Dendritic cell treated with granulocyte-macrophage colony-stimulating factor and Interleukin-4, amounts not matched to agents 40 ng/mL and 50 ng/mL, for 4 days (primary cell): ENCODE measurements at regions not wholly inside any gene's neighbourhood (a gene's known extent, or its start where the extent isn't known, plus 50 kb on each side); places are given as distances from the start of the nearest gene placed in this dataset.

Source experiments
- H3K27ac Mint-ChIP-seq: one replicate; pipeline ENCODE4 v1.8.0; 2022; ENCODE audit warnings: mild to moderate bottlenecking, mixed read lengths
- H3K27me3 Mint-ChIP-seq: one replicate; pipeline ENCODE4 v1.8.0; 2022; ENCODE audit warnings: mild to moderate bottlenecking, mixed read lengths
- H3K36me3 Mint-ChIP-seq: one replicate; pipeline ENCODE4 v1.8.0; 2022; ENCODE audit warnings: low read depth, mixed read lengths
- H3K4me1 Mint-ChIP-seq: one replicate; pipeline ENCODE4 v1.8.0; 2022; ENCODE audit warnings: low read depth, mixed read lengths
- H3K4me3 Mint-ChIP-seq: one replicate; pipeline ENCODE4 v1.8.0; 2022; ENCODE audit warnings: mild to moderate bottlenecking, moderate library complexity, mixed read lengths
- H3K9me3 Mint-ChIP-seq: one replicate; pipeline ENCODE4 v1.8.0; 2022; ENCODE audit warnings: mixed read lengths
- intact Hi-C: fragments of 100-400 bp; cut with micrococcal nuclease; formaldehyde crosslinking; loops from one replicate; pipeline ENCODE4 v1.15.0; 2022

GRCh38 chr19:30133803-30134202 lies 191.8 kb downstream of the URI1 start:
- no peak overlapping the region for H3K4me3 Mint-ChIP-seq
- H3K4me1 Mint-ChIP-seq = no peaks in the 10 kb centered on the region
- H3K27me3 Mint-ChIP-seq = no peaks in the 10 kb centered on the region
- H3K36me3 Mint-ChIP-seq = no peaks in the 10 kb centered on the region
- H3K27ac Mint-ChIP-seq = no peak overlapping the region
- intact Hi-C loops = no loop called here
- no peaks in the 10 kb centered on the region for H3K9me3 Mint-ChIP-seq

GRCh38 chr19:30135093-30135757 lies 193.2 kb downstream of the URI1 start:
- no peaks in the 10 kb centered on the region for H3K27me3 Mint-ChIP-seq
- H3K4me3 Mint-ChIP-seq = no peak overlapping the region
- no peaks in the 10 kb centered on the region for H3K36me3 Mint-ChIP-seq
- no peak overlapping the region for H3K27ac Mint-ChIP-seq
- no peaks in the 10 kb centered on the region for H3K9me3 Mint-ChIP-seq
- intact Hi-C loops = no loop called here
- no peaks in the 10 kb centered on the region for H3K4me1 Mint-ChIP-seq

DNA sequence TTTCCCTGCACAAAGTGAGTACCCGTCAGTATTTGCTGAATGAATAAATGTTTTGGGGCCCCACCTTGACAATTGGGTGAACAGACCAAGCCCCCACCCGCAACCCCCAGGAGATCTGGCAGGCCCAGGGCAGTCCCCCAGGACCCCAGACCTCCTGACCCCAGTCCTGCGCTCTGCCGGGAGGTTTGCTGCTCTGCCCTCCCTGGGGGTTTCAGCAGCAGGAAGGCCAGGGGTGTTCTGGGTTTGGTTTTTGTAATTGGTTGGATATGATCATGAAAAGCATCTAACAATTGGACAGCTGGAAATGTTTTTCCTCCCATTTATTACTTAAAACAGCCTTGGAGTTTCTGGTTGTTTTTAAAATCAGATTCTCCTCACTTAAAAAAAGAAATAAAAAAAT lies 193.8 kb downstream of the URI1 start:
- no peaks in the 10 kb centered on the region for H3K27me3 Mint-ChIP-seq
- H3K4me1 Mint-ChIP-seq = no peaks in the 10 kb centered on the region
- intact Hi-C loops = no loop called here
- H3K9me3 Mint-ChIP-seq = no peaks in the 10 kb centered on the region
- H3K4me3 Mint-ChIP-seq = no peak overlapping the region
- H3K36me3 Mint-ChIP-seq = no peaks in the 10 kb centered on the region
- H3K27ac Mint-ChIP-seq = no peak overlapping the region

- H3K9me3 Mint-ChIP-seq = no peaks in the 10 kb centered on the region
- H3K4me3 Mint-ChIP-seq = no peak overlapping the region
- no peak overlapping the region for H3K27ac Mint-ChIP-seq
- no peaks in the 10 kb centered on the region for H3K36me3 Mint-ChIP-seq
- no peaks in the 10 kb centered on the region for H3K27me3 Mint-ChIP-seq
- H3K4me1 Mint-ChIP-seq = no peaks in the 10 kb centered on the region
- intact Hi-C loops = no loop called here
Measured at GRCh38 chr19:30136611-30137195, 194.7 kb downstream of the URI1 start.

DNA sequence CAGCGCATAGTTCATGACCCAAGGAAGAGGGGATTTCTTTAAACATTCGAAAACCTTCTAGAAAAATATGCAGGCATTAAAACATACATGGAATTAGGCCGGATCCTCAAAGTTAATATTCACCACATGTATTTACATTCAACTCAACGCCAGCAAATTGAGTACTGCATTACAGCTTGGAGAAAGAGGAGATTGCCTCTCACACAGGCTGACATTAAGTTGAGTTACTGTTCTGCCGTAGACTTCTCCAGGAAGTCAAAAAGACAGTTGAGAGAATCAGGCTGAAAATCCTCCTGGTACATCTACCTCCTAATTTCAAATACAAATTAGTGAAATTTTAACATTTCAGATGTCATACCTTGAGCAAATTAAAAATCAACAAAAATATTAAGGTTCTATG lies 195.7 kb downstream of the URI1 start:
- H3K4me1 Mint-ChIP-seq = no peaks in the 10 kb centered on the region
- no peak overlapping the region for H3K27ac Mint-ChIP-seq
- H3K27me3 Mint-ChIP-seq = no peaks in the 10 kb centered on the region
- H3K36me3 Mint-ChIP-seq = no peaks in the 10 kb centered on the region
- H3K4me3 Mint-ChIP-seq = no peak overlapping the region
- intact Hi-C loops = no loop called here
- H3K9me3 Mint-ChIP-seq = no peaks in the 10 kb centered on the region

- no peaks in the 10 kb centered on the region for H3K36me3 Mint-ChIP-seq
- no peaks in the 10 kb centered on the region for H3K27me3 Mint-ChIP-seq
Measured at GRCh38 chr19:30144242-30144758, 202.3 kb downstream of the URI1 start.

DNA sequence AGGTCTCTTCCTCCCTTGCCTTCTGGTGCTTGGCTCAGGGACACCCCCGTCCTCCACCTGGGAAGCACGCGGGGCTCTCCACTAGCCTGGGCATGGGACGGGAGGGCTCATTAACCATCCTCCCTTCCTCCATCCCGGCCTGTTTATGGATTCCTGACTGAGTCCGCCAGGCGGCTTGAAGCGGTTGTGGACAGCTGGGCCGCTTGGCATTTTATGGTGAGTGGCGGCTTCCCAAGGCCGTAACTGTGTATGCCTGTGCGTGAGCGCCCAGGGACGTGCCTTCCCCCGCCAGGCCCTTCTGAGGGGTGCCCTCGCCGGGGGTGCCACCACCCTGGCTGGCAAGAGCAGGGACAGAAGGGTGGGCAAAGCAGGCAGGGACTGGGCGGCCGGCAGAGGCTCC lies 202.8 kb downstream of the URI1 start:
- no peaks in the 10 kb centered on the region for H3K27me3 Mint-ChIP-seq
- no peaks in the 10 kb centered on the region for H3K4me1 Mint-ChIP-seq
- no peaks in the 10 kb centered on the region for H3K9me3 Mint-ChIP-seq
- H3K27ac Mint-ChIP-seq = no peak overlapping the region
- H3K4me3 Mint-ChIP-seq = no peak overlapping the region
- intact Hi-C loops = no loop called here
- no peaks in the 10 kb centered on the region for H3K36me3 Mint-ChIP-seq

More at GRCh38 chr19:30144242-30144758, 202.3 kb downstream of the URI1 start:
- H3K9me3 Mint-ChIP-seq = no peaks in the 10 kb centered on the region
- H3K27ac Mint-ChIP-seq = no peak overlapping the region
- intact Hi-C loops = no loop called here
- H3K4me3 Mint-ChIP-seq = no peak overlapping the region
- no peaks in the 10 kb centered on the region for H3K4me1 Mint-ChIP-seq

GRCh38 chr19:30145467-30145866 lies 203.4 kb downstream of the URI1 start:
- Mint-ChIP-seq H3K36me3 (no peaks in the 10 kb centered on the region), H3K9me3 (no peaks in the 10 kb centered on the region), H3K27ac (no peak overlapping the region), H3K4me3 (no peak overlapping the region), H3K27me3 (no peaks in the 10 kb centered on the region), H3K4me1 (no peaks in the 10 kb centered on the region)
- intact Hi-C loops = no loop called here

DNA sequence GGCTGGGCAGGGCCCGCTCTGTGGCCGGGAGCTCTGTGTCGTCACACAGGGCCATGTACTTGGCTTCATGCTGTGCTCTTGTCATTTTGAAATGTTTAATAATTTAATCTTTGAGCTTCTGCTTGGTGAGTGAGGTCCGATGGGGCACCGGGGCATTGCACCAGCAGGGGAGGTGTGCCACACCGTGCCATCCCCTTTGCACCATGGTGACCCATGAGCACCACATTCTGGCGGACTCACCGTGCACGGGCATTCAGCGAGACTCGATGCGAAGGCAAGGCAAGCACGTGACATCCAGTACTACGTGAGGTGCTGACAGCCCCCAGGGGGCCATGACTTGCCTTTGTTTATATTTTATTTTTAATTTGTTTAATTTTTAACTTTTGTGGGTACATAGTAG lies 204.3 kb downstream of the URI1 start:
- intact Hi-C loops = no loop called here
- Mint-ChIP-seq H3K9me3 (no peaks in the 10 kb centered on the region), H3K27me3 (no peaks in the 10 kb centered on the region), H3K4me3 (no peak overlapping the region), H3K27ac (no peak overlapping the region), H3K36me3 (no peaks in the 10 kb centered on the region), H3K4me1 (no peaks in the 10 kb centered on the region)

DNA sequence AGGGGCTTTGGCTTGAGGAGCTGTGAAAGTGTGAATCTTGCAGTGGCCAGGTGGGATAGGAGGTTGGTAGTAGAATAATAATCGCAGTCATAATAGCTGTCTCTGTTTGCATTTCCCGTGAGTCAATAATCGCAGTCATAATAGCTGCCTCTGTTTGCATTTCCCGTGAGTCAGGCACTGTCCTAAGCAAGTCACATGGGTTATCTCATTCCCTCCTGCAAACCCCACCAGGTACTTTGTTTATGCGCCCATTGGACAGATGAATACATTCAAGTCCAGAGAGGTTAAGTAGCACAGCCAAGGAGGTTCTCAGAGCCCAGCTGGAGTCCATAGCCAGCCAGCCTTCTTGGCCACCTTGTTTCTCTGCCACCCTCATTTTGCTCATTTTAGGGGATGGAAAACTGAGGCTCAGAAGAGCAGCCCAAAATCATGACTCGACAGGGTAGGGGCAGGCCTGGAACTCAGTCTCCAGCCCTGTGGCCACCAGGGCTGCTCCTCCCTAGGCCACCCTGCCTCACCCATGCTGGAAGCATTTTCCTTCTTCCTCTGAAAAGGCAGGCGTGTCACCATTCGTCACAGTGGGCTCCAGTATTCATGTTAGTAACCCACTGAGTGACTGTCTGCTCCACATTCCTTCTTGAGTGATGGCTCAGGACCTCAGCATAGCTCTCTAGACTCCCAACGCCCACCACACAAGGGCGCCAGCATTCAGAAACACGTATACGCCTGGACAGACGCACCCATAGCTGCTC lies 206.2 kb downstream of the URI1 start:
- no peaks in the 10 kb centered on the region for H3K4me1 Mint-ChIP-seq
- no peak overlapping the region for H3K4me3 Mint-ChIP-seq
- H3K27ac Mint-ChIP-seq = no peak overlapping the region
- H3K27me3 Mint-ChIP-seq = no peaks in the 10 kb centered on the region
- H3K36me3 Mint-ChIP-seq = no peaks in the 10 kb centered on the region
- intact Hi-C loops = no loop called here
- H3K9me3 Mint-ChIP-seq = no peaks in the 10 kb centered on the region

- H3K4me1 Mint-ChIP-seq = no peaks in the 10 kb centered on the region
- no peaks in the 10 kb centered on the region for H3K36me3 Mint-ChIP-seq
- intact Hi-C loops = no loop called here
- no peaks in the 10 kb centered on the region for H3K9me3 Mint-ChIP-seq
- no peak overlapping the region for H3K4me3 Mint-ChIP-seq
- H3K27ac Mint-ChIP-seq = no peak overlapping the region
- no peaks in the 10 kb centered on the region for H3K27me3 Mint-ChIP-seq
Measured at GRCh38 chr19:30148803-30149202, 206.8 kb downstream of the URI1 start.

GRCh38 chr19:30149300-30149699 lies 207.3 kb downstream of the URI1 start:
- Mint-ChIP-seq H3K4me1 (no peaks in the 10 kb centered on the region), H3K4me3 (no peak overlapping the region), H3K9me3 (no peaks in the 10 kb centered on the region), H3K27ac (no peak overlapping the region), H3K36me3 (no peaks in the 10 kb centered on the region), H3K27me3 (no peaks in the 10 kb centered on the region)
- intact Hi-C loops = no loop called here

GRCh38 chr19:30150626-30151025 lies 208.6 kb downstream of the URI1 start:
- no peaks in the 10 kb centered on the region for H3K4me1 Mint-ChIP-seq
- H3K27me3 Mint-ChIP-seq = no peaks in the 10 kb centered on the region
- no peaks in the 10 kb centered on the region for H3K36me3 Mint-ChIP-seq
- H3K27ac Mint-ChIP-seq = no peak overlapping the region
- intact Hi-C loops = no loop called here
- no peak overlapping the region for H3K4me3 Mint-ChIP-seq
- no peaks in the 10 kb centered on the region for H3K9me3 Mint-ChIP-seq

- no peaks in the 10 kb centered on the region for H3K27me3 Mint-ChIP-seq
- no peak overlapping the region for H3K4me3 Mint-ChIP-seq
- H3K36me3 Mint-ChIP-seq = no peaks in the 10 kb centered on the region
- H3K27ac Mint-ChIP-seq = no peak overlapping the region
- intact Hi-C loops = no loop called here
- H3K4me1 Mint-ChIP-seq = no peaks in the 10 kb centered on the region
- no peaks in the 10 kb centered on the region for H3K9me3 Mint-ChIP-seq
Measured at GRCh38 chr19:30151081-30151480, 209.0 kb downstream of the URI1 start.
